Stomach (tissue), 4 donors: ENCODE measurements at regions not wholly inside any gene's neighbourhood (a gene's known extent, or its start where the extent isn't known, plus 50 kb on each side); places are given as distances from the start of the nearest gene placed in this dataset.

Experiments used
- CTCF ChIP-seq, 7 experiments: fragments of 450-650 bp in 4 of 7; fragments of 200-600 bp in 3 of 7; sonication (generic) in 3 of 7; IDR thresholded peaks; one replicate each; pipeline ENCODE4 v1.5.1; 2016 to 2019; ENCODE audit warnings: antibody characterized with exemption in 7 of 7, control low read depth in 2 of 7, mild to moderate bottlenecking in 1 of 7
- EP300 ChIP-seq: sonication (generic); formaldehyde crosslinking; IDR thresholded peaks from one replicate; pipeline ENCODE4 v1.6.1; 2017; ENCODE audit warnings: antibody characterized with exemption

GRCh38 chr10:43926371-43926770, 277.7 kb upstream of the ZNF32 start:
- TF ChIP-seq CTCF (IDR thresholded peaks at IDR 0.05) (no peak), EP300 (no peak)
